ENCODE measurements at regions not wholly inside any gene's neighbourhood (a gene's known extent, or its start where the extent isn't known, plus 50 kb on each side); places are given as distances from the start of the nearest gene placed in this dataset.

GRCh38 chr21:15250384-15250783 lies 185.6 kb upstream of the NRIP1 start:
- Mint-ChIP-seq H3K9me3 (ENCODE audit: unreplicated experiment) (peaks cover 2% of the 10 kb centered on the region), H3K27ac (ENCODE audit: unreplicated experiment) (no peak overlapping the region), H3K4me1 (ENCODE audit: low read depth, unreplicated experiment) (no peaks in the 10 kb centered on the region), H3K36me3 (ENCODE audit: unreplicated experiment) (no peaks in the 10 kb centered on the region), H3K27me3 (ENCODE audit: unreplicated experiment) (peaks cover 5% of the 10 kb centered on the region), H3K4me3 (ENCODE audit: unreplicated experiment) (no peak overlapping the region)
- DNase-seq: no peak
- TF ChIP-seq, protein P1, sequence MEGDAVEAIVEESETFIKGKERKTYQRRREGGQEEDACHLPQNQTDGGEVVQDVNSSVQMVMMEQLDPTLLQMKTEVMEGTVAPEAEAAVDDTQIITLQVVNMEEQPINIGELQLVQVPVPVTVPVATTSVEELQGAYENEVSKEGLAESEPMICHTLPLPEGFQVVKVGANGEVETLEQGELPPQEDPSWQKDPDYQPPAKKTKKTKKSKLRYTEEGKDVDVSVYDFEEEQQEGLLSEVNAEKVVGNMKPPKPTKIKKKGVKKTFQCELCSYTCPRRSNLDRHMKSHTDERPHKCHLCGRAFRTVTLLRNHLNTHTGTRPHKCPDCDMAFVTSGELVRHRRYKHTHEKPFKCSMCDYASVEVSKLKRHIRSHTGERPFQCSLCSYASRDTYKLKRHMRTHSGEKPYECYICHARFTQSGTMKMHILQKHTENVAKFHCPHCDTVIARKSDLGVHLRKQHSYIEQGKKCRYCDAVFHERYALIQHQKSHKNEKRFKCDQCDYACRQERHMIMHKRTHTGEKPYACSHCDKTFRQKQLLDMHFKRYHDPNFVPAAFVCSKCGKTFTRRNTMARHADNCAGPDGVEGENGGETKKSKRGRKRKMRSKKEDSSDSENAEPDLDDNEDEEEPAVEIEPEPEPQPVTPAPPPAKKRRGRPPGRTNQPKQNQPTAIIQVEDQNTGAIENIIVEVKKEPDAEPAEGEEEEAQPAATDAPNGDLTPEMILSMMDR (IDR thresholded peaks at IDR 0.05; ENCODE audit: partially characterized antibody, unreplicated experiment): no peak

DNA sequence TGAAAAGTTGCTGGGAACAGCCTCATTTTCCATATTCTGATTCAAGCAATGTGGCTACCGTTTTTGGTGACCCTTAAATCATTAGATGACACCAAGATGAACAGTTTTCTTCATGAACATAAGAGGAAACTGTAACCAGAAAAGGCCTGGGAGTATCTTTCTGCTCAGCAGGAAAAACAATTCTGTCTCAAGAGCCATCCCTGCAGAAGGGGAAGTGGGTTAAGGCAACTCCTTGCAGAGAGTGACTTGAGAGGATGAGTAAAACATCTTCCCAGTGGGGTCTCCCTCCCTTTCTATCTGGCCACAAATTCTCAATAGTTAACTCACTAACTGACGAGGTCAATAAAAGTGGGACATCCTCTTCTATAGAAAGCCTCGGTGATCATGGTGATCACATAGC lies 187.6 kb upstream of the NRIP1 start:
- Mint-ChIP-seq H3K4me1 (ENCODE audit: low read depth, unreplicated experiment) (no peaks in the 10 kb centered on the region), H3K4me3 (ENCODE audit: unreplicated experiment) (no peak overlapping the region)

GRCh38 chr21:15254111-15254510 lies 189.3 kb upstream of the NRIP1 start:
- peaks cover 3% of the 10 kb centered on the region for H3K27me3 Mint-ChIP-seq (ENCODE audit: unreplicated experiment)
- TF ChIP-seq, protein P1 (IDR thresholded peaks at IDR 0.05; ENCODE audit: partially characterized antibody, unreplicated experiment): no peak
- peaks cover 2% of the 10 kb centered on the region for H3K9me3 Mint-ChIP-seq (ENCODE audit: unreplicated experiment)
- no peak overlapping the region for H3K4me3 Mint-ChIP-seq (ENCODE audit: unreplicated experiment)
- DNase-seq: no peak
- no peaks in the 10 kb centered on the region for H3K36me3 Mint-ChIP-seq (ENCODE audit: unreplicated experiment)
- H3K27ac Mint-ChIP-seq (ENCODE audit: unreplicated experiment): no peak overlapping the region
- no peaks in the 10 kb centered on the region for H3K4me1 Mint-ChIP-seq (ENCODE audit: low read depth, unreplicated experiment)

More for the DNA sequence above, 187.6 kb upstream of the NRIP1 start:
- peaks cover 5% of the 10 kb centered on the region for H3K27me3 Mint-ChIP-seq (ENCODE audit: unreplicated experiment)
- no peak overlapping the region for H3K27ac Mint-ChIP-seq (ENCODE audit: unreplicated experiment)
- TF ChIP-seq, protein P1 (IDR thresholded peaks at IDR 0.05; ENCODE audit: partially characterized antibody, unreplicated experiment): no peak
- H3K9me3 Mint-ChIP-seq (ENCODE audit: unreplicated experiment): peaks cover 2% of the 10 kb centered on the region
- no peaks in the 10 kb centered on the region for H3K36me3 Mint-ChIP-seq (ENCODE audit: unreplicated experiment)
- no peak for DNase-seq

- Mint-ChIP-seq H3K4me1 (ENCODE audit: low read depth, unreplicated experiment) (no peaks in the 10 kb centered on the region), H3K27ac (ENCODE audit: unreplicated experiment) (no peak overlapping the region), H3K9me3 (ENCODE audit: unreplicated experiment) (peaks cover 2% of the 10 kb centered on the region), H3K27me3 (ENCODE audit: unreplicated experiment) (peaks cover 3% of the 10 kb centered on the region), H3K36me3 (ENCODE audit: unreplicated experiment) (no peaks in the 10 kb centered on the region), H3K4me3 (ENCODE audit: unreplicated experiment) (no peak overlapping the region)
- TF ChIP-seq, protein P1 (IDR thresholded peaks at IDR 0.05; ENCODE audit: partially characterized antibody, unreplicated experiment): no peak
- no peak for DNase-seq
Observed at GRCh38 chr21:15255261-15255660, 190.5 kb upstream of the NRIP1 start.

- no peaks in the 10 kb centered on the region for H3K36me3 Mint-ChIP-seq (ENCODE audit: unreplicated experiment)
- H3K27ac Mint-ChIP-seq (ENCODE audit: unreplicated experiment): no peak overlapping the region
- TF ChIP-seq, protein P1 (IDR thresholded peaks at IDR 0.05; ENCODE audit: partially characterized antibody, unreplicated experiment): no peak
- peaks cover 2% of the 10 kb centered on the region for H3K9me3 Mint-ChIP-seq (ENCODE audit: unreplicated experiment)
- no peak overlapping the region for H3K4me3 Mint-ChIP-seq (ENCODE audit: unreplicated experiment)
- DNase-seq: no peak
- H3K27me3 Mint-ChIP-seq (ENCODE audit: unreplicated experiment): peaks cover 3% of the 10 kb centered on the region
- H3K4me1 Mint-ChIP-seq (ENCODE audit: low read depth, unreplicated experiment): no peaks in the 10 kb centered on the region
Observed at GRCh38 chr21:15255763-15256162, 191.0 kb upstream of the NRIP1 start.

Data from glutamatergic neuron (in vitro differentiated cells).